SK-N-SH (cell line): ENCODE measurements at regions not wholly inside any gene's neighbourhood (a gene's known extent, or its start where the extent isn't known, plus 50 kb on each side); places are given as distances from the start of the nearest gene placed in this dataset.

Experiments
- EZH2phosphoT487 ChIP-seq: fragments of 200-600 bp; sonication (generic); IDR thresholded peaks from 2 replicates; pipeline ENCODE4 v1.6.1; 2017; ENCODE audit warnings: low read depth, mixed run types, mild to moderate bottlenecking, antibody characterized with exemption, moderate library complexity, borderline replicate concordance
- GABPA ChIP-seq: IDR thresholded peaks from 2 replicates; pipeline ENCODE4 v1.4.0; 2012; ENCODE audit warnings: low read depth, mild to moderate bottlenecking
- POLR2AphosphoS5 ChIP-seq: IDR thresholded peaks from 2 replicates; pipeline ENCODE4 v1.6.1; 2012; ENCODE audit warnings: low read depth, low read length
- RAD21 ChIP-seq: IDR thresholded peaks from 2 replicates; pipeline ENCODE4 v1.6.1; 2012; ENCODE audit warnings: mild to moderate bottlenecking, low read length
- REST ChIP-seq: IDR thresholded peaks from 2 replicates; pipeline ENCODE4 v1.6.1; 2012; ENCODE audit warnings: mild to moderate bottlenecking, low read depth, low read length, moderate library complexity
- RXRA ChIP-seq: IDR thresholded peaks from 2 replicates; pipeline ENCODE4 v1.4.0; 2012; ENCODE audit warnings: low read depth, mild to moderate bottlenecking, borderline replicate concordance
- SIN3A ChIP-seq: IDR thresholded peaks from 2 replicates; pipeline ENCODE4 v1.6.1; 2012; ENCODE audit warnings: low read depth, mild to moderate bottlenecking, low read length, moderate library complexity, borderline replicate concordance
- TAF1 ChIP-seq: IDR thresholded peaks from 2 replicates; pipeline ENCODE4 v1.6.1; 2012; ENCODE audit warnings: low read depth, mild to moderate bottlenecking, low read length, moderate library complexity, borderline replicate concordance
- TCF12 ChIP-seq: IDR thresholded peaks from 2 replicates; pipeline ENCODE4 v1.4.0; 2012
- YY1 ChIP-seq: IDR thresholded peaks from 2 replicates; pipeline ENCODE4 v1.4.0; 2012; ENCODE audit warnings: low read depth, mild to moderate bottlenecking
- TF ChIP-seq, protein P1 (sequence below): fragments of 200-600 bp; sonication (generic); IDR thresholded peaks from 2 replicates; pipeline ENCODE4 v1.6.1; 2017; ENCODE audit warnings: antibody characterized with exemption, mild to moderate bottlenecking, moderate library complexity

GRCh38 chr4:96112631-96113030 is 272.7 kb downstream of the PDHA2 start:
- no peak for TF ChIP-seq RAD21
- TF ChIP-seq, protein P1, sequence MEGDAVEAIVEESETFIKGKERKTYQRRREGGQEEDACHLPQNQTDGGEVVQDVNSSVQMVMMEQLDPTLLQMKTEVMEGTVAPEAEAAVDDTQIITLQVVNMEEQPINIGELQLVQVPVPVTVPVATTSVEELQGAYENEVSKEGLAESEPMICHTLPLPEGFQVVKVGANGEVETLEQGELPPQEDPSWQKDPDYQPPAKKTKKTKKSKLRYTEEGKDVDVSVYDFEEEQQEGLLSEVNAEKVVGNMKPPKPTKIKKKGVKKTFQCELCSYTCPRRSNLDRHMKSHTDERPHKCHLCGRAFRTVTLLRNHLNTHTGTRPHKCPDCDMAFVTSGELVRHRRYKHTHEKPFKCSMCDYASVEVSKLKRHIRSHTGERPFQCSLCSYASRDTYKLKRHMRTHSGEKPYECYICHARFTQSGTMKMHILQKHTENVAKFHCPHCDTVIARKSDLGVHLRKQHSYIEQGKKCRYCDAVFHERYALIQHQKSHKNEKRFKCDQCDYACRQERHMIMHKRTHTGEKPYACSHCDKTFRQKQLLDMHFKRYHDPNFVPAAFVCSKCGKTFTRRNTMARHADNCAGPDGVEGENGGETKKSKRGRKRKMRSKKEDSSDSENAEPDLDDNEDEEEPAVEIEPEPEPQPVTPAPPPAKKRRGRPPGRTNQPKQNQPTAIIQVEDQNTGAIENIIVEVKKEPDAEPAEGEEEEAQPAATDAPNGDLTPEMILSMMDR, result no peak
- no peak for TF ChIP-seq RXRA
- no peak for TF ChIP-seq POLR2AphosphoS5
- TF ChIP-seq REST, result no peak
- no peak for TF ChIP-seq TAF1
- no peak for TF ChIP-seq YY1
- no peak for TF ChIP-seq TCF12
- no peak for TF ChIP-seq EZH2phosphoT487
- no peak for TF ChIP-seq GABPA
- TF ChIP-seq SIN3A, result no peak
